ENCODE measurements at regions not wholly inside any gene's neighbourhood (a gene's known extent, or its start where the extent isn't known, plus 50 kb on each side); places are given as distances from the start of the nearest gene placed in this dataset.

- no peak for TF ChIP-seq CTCF (IDR thresholded peaks at IDR 0.05)
- no peak for TF ChIP-seq ZFX (IDR thresholded peaks at IDR 0.05; ENCODE audit: borderline replicate concordance)
Measured at GRCh38 chr1:69291541-69291940, 276.2 kb upstream of the LRRC7 start.

Data from 22Rv1 (cell line).